Left ventricle myocardium inferior (tissue), 1 donor: ENCODE measurements at regions not wholly inside any gene's neighbourhood (a gene's known extent, or its start where the extent isn't known, plus 50 kb on each side); places are given as distances from the start of the nearest gene placed in this dataset.

ENCODE experiments used
- DNase-seq: peaks from one replicate; pipeline ENCODE4 v3.0.0-alpha.2; 2020
- H3K27ac ChIP-seq: fragments of 200-600 bp; replicated peaks from 2 replicates; pipeline ENCODE4 v1.8.0; 2021
- H3K27me3 ChIP-seq: fragments of 200-600 bp; 2 replicates; pipeline ENCODE4 v1.8.0; 2021; ENCODE audit warnings: low read depth
- H3K36me3 ChIP-seq: fragments of 200-600 bp; 2 replicates; pipeline ENCODE4 v1.8.0; 2021
- H3K4me1 ChIP-seq: fragments of 200-600 bp; 2 replicates; pipeline ENCODE4 v1.8.0; 2021
- H3K4me3 ChIP-seq: fragments of 200-600 bp; 2 replicates; pipeline ENCODE4 v1.8.0; 2021; ENCODE audit warnings: mild to moderate bottlenecking, moderate library complexity
- H3K9me3 ChIP-seq: fragments of 200-600 bp; replicated peaks from 2 replicates; pipeline ENCODE4 v1.8.0; 2021
- CTCF ChIP-seq: fragments of 200-600 bp; IDR thresholded peaks from 2 replicates; pipeline ENCODE4 v1.8.0; 2021; ENCODE audit warnings: antibody characterized with exemption, mild to moderate bottlenecking, borderline replicate concordance
- intact Hi-C: fragments of 100-400 bp; cut with micrococcal nuclease; formaldehyde crosslinking; loops from one replicate; pipeline ENCODE4 v1.11.0; 2022
- donor health status: DM: no; HTN: yes; CAD: no; lungs with severe emphysema.

GRCh38 chr22:35197071-35197470 lies 60.2 kb upstream of the HMGXB4 start:
- Histone ChIP-seq H3K36me3 (no peaks in the 10 kb centered on the region), H3K4me1 (no peaks in the 10 kb centered on the region)

GRCh38 chr22:35197886-35198285 lies 59.4 kb upstream of the HMGXB4 start:
- Histone ChIP-seq H3K27ac (no peak overlapping the region), H3K4me3 (no peak overlapping the region), H3K4me1 (no peaks in the 10 kb centered on the region), H3K9me3 (no peaks in the 10 kb centered on the region), H3K27me3 (peaks cover 51% of the 10 kb centered on the region), H3K36me3 (no peaks in the 10 kb centered on the region)
- no peak for DNase-seq
- TF ChIP-seq CTCF: no peak
- intact Hi-C loops: no loop called here

More at GRCh38 chr22:35197071-35197470, 60.2 kb upstream of the HMGXB4 start:
- Histone ChIP-seq H3K4me3 (no peak overlapping the region), H3K27me3 (peaks cover 53% of the 10 kb centered on the region), H3K27ac (no peak overlapping the region), H3K9me3 (no peaks in the 10 kb centered on the region)
- intact Hi-C loops: no loop called here
- no peak for DNase-seq
- no peak for TF ChIP-seq CTCF

- no peak for DNase-seq
- Histone ChIP-seq H3K4me1 (no peaks in the 10 kb centered on the region), H3K9me3 (no peaks in the 10 kb centered on the region), H3K4me3 (no peak overlapping the region), H3K27me3 (peaks cover 51% of the 10 kb centered on the region), H3K36me3 (no peaks in the 10 kb centered on the region), H3K27ac (no peak overlapping the region)
- TF ChIP-seq CTCF: no peak
- intact Hi-C loops: no loop called here
These were observed 58.6 kb upstream of the HMGXB4 start for GRCh38 chr22:35198738-35199137.

- no peak for TF ChIP-seq CTCF
- Histone ChIP-seq H3K27ac (no peak overlapping the region), H3K36me3 (no peaks in the 10 kb centered on the region)
These were observed 54.9 kb upstream of the HMGXB4 start for GRCh38 chr22:35202376-35202775.

GRCh38 chr22:35203583-35203982 lies 53.7 kb upstream of the HMGXB4 start:
- intact Hi-C loops: no loop called here
- Histone ChIP-seq H3K27ac (no peak overlapping the region), H3K4me3 (no peak overlapping the region), H3K4me1 (no peaks in the 10 kb centered on the region), H3K9me3 (no peaks in the 10 kb centered on the region), H3K27me3 (peaks cover 43% of the 10 kb centered on the region), H3K36me3 (no peaks in the 10 kb centered on the region)
- DNase-seq: no peak
- no peak for TF ChIP-seq CTCF

More at GRCh38 chr22:35202376-35202775, 54.9 kb upstream of the HMGXB4 start:
- Histone ChIP-seq H3K27me3 (peaks cover 45% of the 10 kb centered on the region), H3K9me3 (no peaks in the 10 kb centered on the region), H3K4me3 (no peak overlapping the region), H3K4me1 (no peaks in the 10 kb centered on the region)
- no peak for DNase-seq
- intact Hi-C loops: no loop called here
